ENCODE measurements at regions not wholly inside any gene's neighbourhood (a gene's known extent, or its start where the extent isn't known, plus 50 kb on each side); places are given as distances from the start of the nearest gene placed in this dataset.

DNA sequence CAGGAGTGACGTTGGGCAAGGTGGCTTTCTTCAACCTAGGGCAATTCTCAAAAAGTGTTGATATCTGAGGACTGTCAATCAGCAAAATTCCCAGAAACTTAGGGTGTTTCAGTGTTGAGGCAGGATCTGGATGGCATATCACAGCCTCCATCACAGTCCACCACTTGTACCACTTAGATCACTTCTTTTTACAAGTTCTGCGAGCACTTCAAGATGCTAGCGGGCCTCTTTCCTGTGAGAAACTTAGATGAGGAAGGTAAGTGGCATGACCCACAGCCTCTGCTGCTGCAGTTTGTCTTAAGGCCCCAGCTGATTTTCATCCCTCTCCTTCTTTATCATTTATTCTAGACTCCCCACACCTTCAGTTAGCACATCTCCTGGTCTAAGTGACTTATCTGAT lies 295.4 kb upstream of the ZNF521 start:
- no peaks in the 10 kb centered on the region for H3K27me3 ChIP-seq (ENCODE audit: insufficient read depth)
- no peak for TF ChIP-seq STAT1 (IDR thresholded peaks at IDR 0.05; ENCODE audit: unreplicated experiment)
- TF ChIP-seq EZH2 (IDR thresholded peaks at IDR 0.05; ENCODE audit: low read depth, unreplicated experiment) = no peak
- TF ChIP-seq NANOG (IDR thresholded peaks at IDR 0.05; ENCODE audit: borderline replicate concordance) = no peak
- TF ChIP-seq ZNF331 (CRISPR knock-in tag; IDR thresholded peaks at IDR 0.05; ENCODE audit: low read depth) = no peak
- TF ChIP-seq, protein P1, sequence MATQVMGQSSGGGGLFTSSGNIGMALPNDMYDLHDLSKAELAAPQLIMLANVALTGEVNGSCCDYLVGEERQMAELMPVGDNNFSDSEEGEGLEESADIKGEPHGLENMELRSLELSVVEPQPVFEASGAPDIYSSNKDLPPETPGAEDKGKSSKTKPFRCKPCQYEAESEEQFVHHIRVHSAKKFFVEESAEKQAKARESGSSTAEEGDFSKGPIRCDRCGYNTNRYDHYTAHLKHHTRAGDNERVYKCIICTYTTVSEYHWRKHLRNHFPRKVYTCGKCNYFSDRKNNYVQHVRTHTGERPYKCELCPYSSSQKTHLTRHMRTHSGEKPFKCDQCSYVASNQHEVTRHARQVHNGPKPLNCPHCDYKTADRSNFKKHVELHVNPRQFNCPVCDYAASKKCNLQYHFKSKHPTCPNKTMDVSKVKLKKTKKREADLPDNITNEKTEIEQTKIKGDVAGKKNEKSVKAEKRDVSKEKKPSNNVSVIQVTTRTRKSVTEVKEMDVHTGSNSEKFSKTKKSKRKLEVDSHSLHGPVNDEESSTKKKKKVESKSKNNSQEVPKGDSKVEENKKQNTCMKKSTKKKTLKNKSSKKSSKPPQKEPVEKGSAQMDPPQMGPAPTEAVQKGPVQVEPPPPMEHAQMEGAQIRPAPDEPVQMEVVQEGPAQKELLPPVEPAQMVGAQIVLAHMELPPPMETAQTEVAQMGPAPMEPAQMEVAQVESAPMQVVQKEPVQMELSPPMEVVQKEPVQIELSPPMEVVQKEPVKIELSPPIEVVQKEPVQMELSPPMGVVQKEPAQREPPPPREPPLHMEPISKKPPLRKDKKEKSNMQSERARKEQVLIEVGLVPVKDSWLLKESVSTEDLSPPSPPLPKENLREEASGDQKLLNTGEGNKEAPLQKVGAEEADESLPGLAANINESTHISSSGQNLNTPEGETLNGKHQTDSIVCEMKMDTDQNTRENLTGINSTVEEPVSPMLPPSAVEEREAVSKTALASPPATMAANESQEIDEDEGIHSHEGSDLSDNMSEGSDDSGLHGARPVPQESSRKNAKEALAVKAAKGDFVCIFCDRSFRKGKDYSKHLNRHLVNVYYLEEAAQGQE (IDR thresholded peaks at IDR 0.05; ENCODE audit: unreplicated experiment) = no peak
- TF ChIP-seq, protein P2, sequence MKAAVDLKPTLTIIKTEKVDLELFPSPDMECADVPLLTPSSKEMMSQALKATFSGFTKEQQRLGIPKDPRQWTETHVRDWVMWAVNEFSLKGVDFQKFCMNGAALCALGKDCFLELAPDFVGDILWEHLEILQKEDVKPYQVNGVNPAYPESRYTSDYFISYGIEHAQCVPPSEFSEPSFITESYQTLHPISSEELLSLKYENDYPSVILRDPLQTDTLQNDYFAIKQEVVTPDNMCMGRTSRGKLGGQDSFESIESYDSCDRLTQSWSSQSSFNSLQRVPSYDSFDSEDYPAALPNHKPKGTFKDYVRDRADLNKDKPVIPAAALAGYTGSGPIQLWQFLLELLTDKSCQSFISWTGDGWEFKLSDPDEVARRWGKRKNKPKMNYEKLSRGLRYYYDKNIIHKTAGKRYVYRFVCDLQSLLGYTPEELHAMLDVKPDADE (IDR thresholded peaks at IDR 0.05) = no peak
- no peak for TF ChIP-seq CREB1 (CRISPR knock-in tag; IDR thresholded peaks at IDR 0.05; ENCODE audit: low read depth)
- TF ChIP-seq, protein P3, sequence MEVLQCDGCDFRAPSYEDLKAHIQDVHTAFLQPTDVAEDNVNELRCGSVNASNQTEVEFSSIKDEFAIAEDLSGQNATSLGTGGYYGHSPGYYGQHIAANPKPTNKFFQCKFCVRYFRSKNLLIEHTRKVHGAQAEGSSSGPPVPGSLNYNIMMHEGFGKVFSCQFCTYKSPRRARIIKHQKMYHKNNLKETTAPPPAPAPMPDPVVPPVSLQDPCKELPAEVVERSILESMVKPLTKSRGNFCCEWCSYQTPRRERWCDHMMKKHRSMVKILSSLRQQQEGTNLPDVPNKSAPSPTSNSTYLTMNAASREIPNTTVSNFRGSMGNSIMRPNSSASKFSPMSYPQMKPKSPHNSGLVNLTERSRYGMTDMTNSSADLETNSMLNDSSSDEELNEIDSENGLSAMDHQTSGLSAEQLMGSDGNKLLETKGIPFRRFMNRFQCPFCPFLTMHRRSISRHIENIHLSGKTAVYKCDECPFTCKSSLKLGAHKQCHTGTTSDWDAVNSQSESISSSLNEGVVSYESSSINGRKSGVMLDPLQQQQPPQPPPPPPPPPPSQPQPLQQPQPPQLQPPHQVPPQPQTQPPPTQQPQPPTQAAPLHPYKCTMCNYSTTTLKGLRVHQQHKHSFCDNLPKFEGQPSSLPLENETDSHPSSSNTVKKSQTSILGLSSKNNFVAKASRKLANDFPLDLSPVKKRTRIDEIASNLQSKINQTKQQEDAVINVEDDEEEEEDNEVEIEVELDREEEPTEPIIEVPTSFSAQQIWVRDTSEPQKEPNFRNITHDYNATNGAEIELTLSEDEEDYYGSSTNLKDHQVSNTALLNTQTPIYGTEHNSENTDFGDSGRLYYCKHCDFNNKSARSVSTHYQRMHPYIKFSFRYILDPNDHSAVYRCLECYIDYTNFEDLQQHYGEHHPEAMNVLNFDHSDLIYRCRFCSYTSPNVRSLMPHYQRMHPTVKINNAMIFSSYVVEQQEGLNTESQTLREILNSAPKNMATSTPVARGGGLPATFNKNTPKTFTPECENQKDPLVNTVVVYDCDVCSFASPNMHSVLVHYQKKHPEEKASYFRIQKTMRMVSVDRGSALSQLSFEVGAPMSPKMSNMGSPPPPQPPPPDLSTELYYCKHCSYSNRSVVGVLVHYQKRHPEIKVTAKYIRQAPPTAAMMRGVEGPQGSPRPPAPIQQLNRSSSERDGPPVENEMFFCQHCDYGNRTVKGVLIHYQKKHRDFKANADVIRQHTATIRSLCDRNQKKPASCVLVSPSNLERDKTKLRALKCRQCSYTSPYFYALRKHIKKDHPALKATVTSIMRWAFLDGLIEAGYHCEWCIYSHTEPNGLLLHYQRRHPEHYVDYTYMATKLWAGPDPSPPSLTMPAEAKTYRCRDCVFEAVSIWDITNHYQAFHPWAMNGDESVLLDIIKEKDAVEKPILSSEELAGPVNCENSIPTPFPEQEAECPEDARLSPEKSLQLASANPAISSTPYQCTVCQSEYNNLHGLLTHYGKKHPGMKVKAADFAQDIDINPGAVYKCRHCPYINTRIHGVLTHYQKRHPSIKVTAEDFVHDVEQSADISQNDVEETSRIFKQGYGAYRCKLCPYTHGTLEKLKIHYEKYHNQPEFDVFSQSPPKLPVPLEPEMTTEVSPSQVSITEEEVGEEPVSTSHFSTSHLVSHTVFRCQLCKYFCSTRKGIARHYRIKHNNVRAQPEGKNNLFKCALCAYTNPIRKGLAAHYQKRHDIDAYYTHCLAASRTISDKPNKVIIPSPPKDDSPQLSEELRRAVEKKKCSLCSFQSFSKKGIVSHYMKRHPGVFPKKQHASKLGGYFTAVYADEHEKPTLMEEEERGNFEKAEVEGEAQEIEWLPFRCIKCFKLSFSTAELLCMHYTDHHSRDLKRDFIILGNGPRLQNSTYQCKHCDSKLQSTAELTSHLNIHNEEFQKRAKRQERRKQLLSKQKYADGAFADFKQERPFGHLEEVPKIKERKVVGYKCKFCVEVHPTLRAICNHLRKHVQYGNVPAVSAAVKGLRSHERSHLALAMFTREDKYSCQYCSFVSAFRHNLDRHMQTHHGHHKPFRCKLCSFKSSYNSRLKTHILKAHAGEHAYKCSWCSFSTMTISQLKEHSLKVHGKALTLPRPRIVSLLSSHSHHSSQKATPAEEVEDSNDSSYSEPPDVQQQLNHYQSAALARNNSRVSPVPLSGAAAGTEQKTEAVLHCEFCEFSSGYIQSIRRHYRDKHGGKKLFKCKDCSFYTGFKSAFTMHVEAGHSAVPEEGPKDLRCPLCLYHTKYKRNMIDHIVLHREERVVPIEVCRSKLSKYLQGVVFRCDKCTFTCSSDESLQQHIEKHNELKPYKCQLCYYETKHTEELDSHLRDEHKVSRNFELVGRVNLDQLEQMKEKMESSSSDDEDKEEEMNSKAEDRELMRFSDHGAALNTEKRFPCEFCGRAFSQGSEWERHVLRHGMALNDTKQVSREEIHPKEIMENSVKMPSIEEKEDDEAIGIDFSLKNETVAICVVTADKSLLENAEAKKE (CRISPR knock-in tag; IDR thresholded peaks at IDR 0.05) = no peak
- TF ChIP-seq ZNF114 (CRISPR knock-in tag; IDR thresholded peaks at IDR 0.05) = no peak
- no peak for TF ChIP-seq POLR2AphosphoS5 (IDR thresholded peaks at IDR 0.05; ENCODE audit: low read depth)
- no peak for TF ChIP-seq JUNB (IDR thresholded peaks at IDR 0.05; ENCODE audit: unreplicated experiment)
- TF ChIP-seq EZH2phosphoT487 (IDR thresholded peaks at IDR 0.05; ENCODE audit: unreplicated experiment) = no peak
- TF ChIP-seq, protein P4, sequence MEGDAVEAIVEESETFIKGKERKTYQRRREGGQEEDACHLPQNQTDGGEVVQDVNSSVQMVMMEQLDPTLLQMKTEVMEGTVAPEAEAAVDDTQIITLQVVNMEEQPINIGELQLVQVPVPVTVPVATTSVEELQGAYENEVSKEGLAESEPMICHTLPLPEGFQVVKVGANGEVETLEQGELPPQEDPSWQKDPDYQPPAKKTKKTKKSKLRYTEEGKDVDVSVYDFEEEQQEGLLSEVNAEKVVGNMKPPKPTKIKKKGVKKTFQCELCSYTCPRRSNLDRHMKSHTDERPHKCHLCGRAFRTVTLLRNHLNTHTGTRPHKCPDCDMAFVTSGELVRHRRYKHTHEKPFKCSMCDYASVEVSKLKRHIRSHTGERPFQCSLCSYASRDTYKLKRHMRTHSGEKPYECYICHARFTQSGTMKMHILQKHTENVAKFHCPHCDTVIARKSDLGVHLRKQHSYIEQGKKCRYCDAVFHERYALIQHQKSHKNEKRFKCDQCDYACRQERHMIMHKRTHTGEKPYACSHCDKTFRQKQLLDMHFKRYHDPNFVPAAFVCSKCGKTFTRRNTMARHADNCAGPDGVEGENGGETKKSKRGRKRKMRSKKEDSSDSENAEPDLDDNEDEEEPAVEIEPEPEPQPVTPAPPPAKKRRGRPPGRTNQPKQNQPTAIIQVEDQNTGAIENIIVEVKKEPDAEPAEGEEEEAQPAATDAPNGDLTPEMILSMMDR (conservative IDR thresholded peaks at IDR 0.05; ENCODE audit: low read depth in 2 of 2) = no peak
- ATAC-seq (no peak), DNase-seq (ENCODE audit: low spot score) (no peak)
- no peaks in the 10 kb centered on the region for H3K36me3 Mint-ChIP-seq (ENCODE audit: low read depth)
- H4K20me1 ChIP-seq (replicated peaks; ENCODE audit: insufficient read depth) = no peaks in the 10 kb centered on the region
- H3K27me3 Mint-ChIP-seq (ENCODE audit: insufficient read depth, low read depth, poor library complexity) = no peaks in the 10 kb centered on the region
- H3F3A ChIP-seq (replicated peaks; ENCODE audit: low read depth) = no peaks in the 10 kb centered on the region
- no peak overlapping the region for H2AFZ ChIP-seq
- H3K9me3 Mint-ChIP-seq = no peaks in the 10 kb centered on the region
- H3K4me3 ChIP-seq = no peak overlapping the region
- no peak overlapping the region for H3K4me2 ChIP-seq
- no peak overlapping the region for H3K27ac ChIP-seq (ENCODE audit: low read depth)
- H3K9me2 ChIP-seq (ENCODE audit: insufficient read depth) = peaks cover 17% of the 10 kb centered on the region; the same call in 1 of the 2 replicates
- peaks cover 8% of the 10 kb centered on the region; the same call in 1 of the 2 replicates for H3K4me1 ChIP-seq (ENCODE audit: insufficient read depth)
- H3K4me3 Mint-ChIP-seq = no peak overlapping the region
- H3K4me1 Mint-ChIP-seq = peaks cover 13% of the 10 kb centered on the region
- H3K36me3 ChIP-seq (ENCODE audit: insufficient read depth) = no peaks in the 10 kb centered on the region
- H3K27ac Mint-ChIP-seq = no peak overlapping the region
- no peaks in the 10 kb centered on the region for H3K79me2 ChIP-seq (replicated peaks; ENCODE audit: insufficient read depth)

All from GM23338 (cell line).